MM.1S (cell line): ENCODE measurements at regions not wholly inside any gene's neighbourhood (a gene's known extent, or its start where the extent isn't known, plus 50 kb on each side); places are given as distances from the start of the nearest gene placed in this dataset.

ENCODE experiments used
- DNase-seq: peaks from one replicate; pipeline ENCODE4 v3.0.0-alpha.2; 2015
- H2AFZ ChIP-seq: fragments of 300-600 bp; sonication (generic); 2 replicates; pipeline ENCODE4 v1.6.0; 2016; ENCODE audit warnings: antibody characterized with exemption, low read length
- H3F3A ChIP-seq: fragments of 300-600 bp; sonication (generic); 2 replicates; pipeline ENCODE4 v1.6.1; 2016; ENCODE audit warnings: mild to moderate bottlenecking, antibody characterized with exemption, low read length, moderate library complexity, mixed read lengths; ENCODE audit not compliant: insufficient read depth
- H3K27ac ChIP-seq: fragments of 300-600 bp; sonication (generic); 2 replicates; pipeline ENCODE4 v1.5.1; 2016; ENCODE audit warnings: mild to moderate bottlenecking, low read length
- H3K27me3 ChIP-seq: fragments of 300-600 bp; sonication (generic); replicated peaks from 2 replicates; pipeline ENCODE4 v1.6.0; 2016; ENCODE audit warnings: low read length; ENCODE audit not compliant: insufficient read depth
- H3K36me3 ChIP-seq: fragments of 300-600 bp; sonication (generic); replicated peaks from 2 replicates; pipeline ENCODE4 v1.6.1; 2016; ENCODE audit warnings: mild to moderate bottlenecking, low read length, mixed read lengths; ENCODE audit not compliant: insufficient read depth
- H3K4me1 ChIP-seq: fragments of 300-600 bp; sonication (generic); 2 replicates; pipeline ENCODE4 v1.6.1; 2016; ENCODE audit warnings: low read length, mixed read lengths
- H3K4me2 ChIP-seq: fragments of 300-600 bp; sonication (generic); 2 replicates; pipeline ENCODE4 v1.6.0; 2016; ENCODE audit warnings: low read depth, low read length
- H3K4me3 ChIP-seq: fragments of 300-600 bp; sonication (generic); 2 replicates; pipeline ENCODE4 v1.5.1; 2016; ENCODE audit warnings: low read length, mixed read lengths
- H3K79me2 ChIP-seq: fragments of 300-600 bp; sonication (generic); 2 replicates; pipeline ENCODE4 v1.6.1; 2016; ENCODE audit warnings: mixed run types, low read length, mixed read lengths
- H3K9ac ChIP-seq: fragments of 300-600 bp; sonication (generic); 2 replicates; pipeline ENCODE4 v1.6.1; 2016; ENCODE audit warnings: low read length, mixed read lengths
- H3K9me2 ChIP-seq: fragments of 300-600 bp; sonication (generic); replicated peaks from 2 replicates; pipeline ENCODE4 v1.6.1; 2016; ENCODE audit warnings: mild to moderate bottlenecking, low read length, mixed read lengths; ENCODE audit not compliant: insufficient read depth
- H3K9me3 ChIP-seq: fragments of 300-600 bp; sonication (generic); replicated peaks from 2 replicates; pipeline ENCODE4 v1.6.1; 2016; ENCODE audit warnings: mild to moderate bottlenecking, low read length, mixed read lengths; ENCODE audit not compliant: insufficient read depth
- H4K20me1 ChIP-seq: fragments of 300-600 bp; sonication (generic); 2 replicates; pipeline ENCODE4 v1.6.1; 2016; ENCODE audit warnings: mild to moderate bottlenecking, low read length, moderate library complexity, mixed read lengths; ENCODE audit not compliant: insufficient read depth
- EZH2 ChIP-seq: fragments of 300-600 bp; sonication (generic); optimal IDR thresholded peaks from 2 replicates; pipeline ENCODE3; 2017; ENCODE audit warnings: low read depth, mild to moderate bottlenecking, antibody characterized with exemption, low read length, mixed read lengths
- EZH2phosphoT487 ChIP-seq: fragments of 300-600 bp; sonication (generic); IDR thresholded peaks from 2 replicates; pipeline ENCODE4 v1.6.1; 2018; ENCODE audit warnings: antibody characterized with exemption, low read length
- TF ChIP-seq, protein P1 (sequence below): fragments of 300-600 bp; sonication (generic); IDR thresholded peaks from 2 replicates; pipeline ENCODE4 v1.5.1; 2016; ENCODE audit warnings: antibody characterized with exemption, low read length, mixed read lengths

DNA sequence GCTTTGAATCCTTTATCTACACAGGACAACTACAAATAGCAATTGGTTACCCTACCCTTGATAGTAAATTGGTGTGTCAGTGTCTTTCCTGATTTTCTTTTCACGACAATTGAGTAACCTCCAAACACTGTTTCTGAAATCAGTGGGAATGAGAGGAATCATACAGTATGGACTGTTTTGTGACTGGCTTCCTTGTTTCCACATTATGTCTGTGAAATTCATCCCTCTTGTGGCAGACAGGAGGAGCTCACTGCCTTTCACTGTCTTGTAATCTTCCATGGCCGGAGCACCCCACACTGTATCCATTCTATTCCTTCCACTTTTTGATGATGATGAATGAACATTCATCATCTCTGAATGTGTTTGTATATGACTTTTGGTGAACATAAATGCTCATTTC is 164.0 kb upstream of the PZP start:
- H3K4me1 ChIP-seq, result peaks cover 5% of the 10 kb centered on the region; the same call in 1 of the 2 replicates
- H3F3A ChIP-seq, result no peaks in the 10 kb centered on the region; the same call in 1 of the 2 replicates
- no peaks in the 10 kb centered on the region for H3K36me3 ChIP-seq
- H3K4me2 ChIP-seq, result no peak overlapping the region
- H2AFZ ChIP-seq, result no peak overlapping the region
- H3K79me2 ChIP-seq, result no peaks in the 10 kb centered on the region
- DNase-seq, result no peak
- no peak overlapping the region for H3K9ac ChIP-seq
- H3K27me3 ChIP-seq, result no peaks in the 10 kb centered on the region
- no peaks in the 10 kb centered on the region for H3K9me2 ChIP-seq
- H4K20me1 ChIP-seq, result no peaks in the 10 kb centered on the region
- TF ChIP-seq EZH2phosphoT487, result no peak
- TF ChIP-seq, protein P1, sequence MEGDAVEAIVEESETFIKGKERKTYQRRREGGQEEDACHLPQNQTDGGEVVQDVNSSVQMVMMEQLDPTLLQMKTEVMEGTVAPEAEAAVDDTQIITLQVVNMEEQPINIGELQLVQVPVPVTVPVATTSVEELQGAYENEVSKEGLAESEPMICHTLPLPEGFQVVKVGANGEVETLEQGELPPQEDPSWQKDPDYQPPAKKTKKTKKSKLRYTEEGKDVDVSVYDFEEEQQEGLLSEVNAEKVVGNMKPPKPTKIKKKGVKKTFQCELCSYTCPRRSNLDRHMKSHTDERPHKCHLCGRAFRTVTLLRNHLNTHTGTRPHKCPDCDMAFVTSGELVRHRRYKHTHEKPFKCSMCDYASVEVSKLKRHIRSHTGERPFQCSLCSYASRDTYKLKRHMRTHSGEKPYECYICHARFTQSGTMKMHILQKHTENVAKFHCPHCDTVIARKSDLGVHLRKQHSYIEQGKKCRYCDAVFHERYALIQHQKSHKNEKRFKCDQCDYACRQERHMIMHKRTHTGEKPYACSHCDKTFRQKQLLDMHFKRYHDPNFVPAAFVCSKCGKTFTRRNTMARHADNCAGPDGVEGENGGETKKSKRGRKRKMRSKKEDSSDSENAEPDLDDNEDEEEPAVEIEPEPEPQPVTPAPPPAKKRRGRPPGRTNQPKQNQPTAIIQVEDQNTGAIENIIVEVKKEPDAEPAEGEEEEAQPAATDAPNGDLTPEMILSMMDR, result peak; percentile 14; the same call in 1 of the 2 replicates
- TF ChIP-seq EZH2, result no peak
- H3K9me3 ChIP-seq, result no peaks in the 10 kb centered on the region
- no peak overlapping the region for H3K4me3 ChIP-seq
- no peak overlapping the region for H3K27ac ChIP-seq

DNA sequence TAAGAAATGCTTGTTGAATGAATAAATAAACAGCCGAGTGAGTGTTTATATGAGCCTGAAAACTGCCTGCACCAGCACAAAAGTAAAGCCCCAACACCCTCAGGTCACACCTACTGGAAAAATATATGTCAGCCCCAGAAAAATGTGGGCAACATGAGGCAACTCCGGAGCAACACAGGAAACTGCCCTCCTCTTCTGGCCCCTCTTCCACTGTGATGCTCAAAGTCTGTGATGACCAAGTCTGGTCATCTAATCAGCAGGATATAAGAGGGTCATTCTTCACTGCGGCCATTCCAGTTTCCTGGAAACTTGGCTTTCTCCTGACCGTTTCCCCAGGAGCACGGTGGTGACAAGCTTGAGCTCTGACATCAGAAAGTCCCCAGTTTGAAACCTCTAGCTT is 159.6 kb upstream of the PZP start:
- TF ChIP-seq, protein P1, result no peak
- TF ChIP-seq EZH2 (no peak), EZH2phosphoT487 (no peak)
- Histone ChIP-seq H3K4me3 (no peak overlapping the region), H3K9me3 (no peaks in the 10 kb centered on the region), H3K27me3 (no peaks in the 10 kb centered on the region), H3K36me3 (no peaks in the 10 kb centered on the region), H3K79me2 (no peaks in the 10 kb centered on the region), H4K20me1 (no peaks in the 10 kb centered on the region), H3K9ac (no peak overlapping the region), H3K4me2 (no peak overlapping the region), H3K9me2 (no peaks in the 10 kb centered on the region), H3F3A (peaks cover 19% of the 10 kb centered on the region), H2AFZ (no peak overlapping the region), H3K4me1 (peaks cover 26% of the 10 kb centered on the region), H3K27ac (no peak overlapping the region)
- DNase-seq, result no peak

DNA sequence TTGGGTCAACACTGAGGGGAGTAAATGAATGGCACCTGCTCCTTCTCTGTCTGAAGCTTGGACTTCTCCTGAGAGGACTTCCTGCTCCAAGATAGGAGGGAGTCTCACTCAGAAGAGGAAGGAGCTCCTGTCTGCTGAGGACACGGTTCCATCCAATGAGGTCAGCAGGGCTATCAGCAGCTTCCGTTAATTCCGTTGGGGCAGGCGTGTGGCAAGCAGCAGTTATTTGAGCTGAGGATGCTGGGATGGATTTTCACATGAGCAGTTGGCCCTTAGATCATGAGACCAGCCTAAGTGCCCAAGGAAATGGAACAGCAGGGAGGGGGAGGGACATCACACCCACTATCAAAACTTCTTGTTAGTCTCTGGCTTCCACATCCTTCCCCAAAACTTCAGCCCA is 159.0 kb upstream of the PZP start:
- no peak overlapping the region for H3K9ac ChIP-seq
- H3K27me3 ChIP-seq, result no peaks in the 10 kb centered on the region
- no peak overlapping the region for H3K4me2 ChIP-seq
- no peak for DNase-seq
- H3K27ac ChIP-seq, result no peak overlapping the region
- H2AFZ ChIP-seq, result no peak overlapping the region
- no peaks in the 10 kb centered on the region for H3K79me2 ChIP-seq
- H3K4me3 ChIP-seq, result no peak overlapping the region
- H3K36me3 ChIP-seq, result no peaks in the 10 kb centered on the region
- H3K4me1 ChIP-seq, result peaks cover 26% of the 10 kb centered on the region
- no peaks in the 10 kb centered on the region for H3K9me3 ChIP-seq
- TF ChIP-seq EZH2 (no peak), EZH2phosphoT487 (no peak)
- TF ChIP-seq, protein P1, result no peak
- no peaks in the 10 kb centered on the region for H4K20me1 ChIP-seq
- H3K9me2 ChIP-seq, result no peaks in the 10 kb centered on the region
- H3F3A ChIP-seq, result peaks cover 19% of the 10 kb centered on the region
